HL-60 (cell line): ENCODE measurements at regions not wholly inside any gene's neighbourhood (a gene's known extent, or its start where the extent isn't known, plus 50 kb on each side); places are given as distances from the start of the nearest gene placed in this dataset.

Source experiments
- DNase-seq, 2 experiments: peaks; one replicate each; pipeline ENCODE4 v3.0.0-alpha.2; 2010 to 2020; ENCODE audit warnings: low read depth in 1 of 2, low spot score in 1 of 2
- H3K27ac ChIP-seq: fragments of 250-450 bp; sonication (Bioruptor Pico); replicated peaks from 2 replicates; pipeline ENCODE4 v1.5.1; 2020; ENCODE audit warnings: mild to moderate bottlenecking, moderate library complexity
- H3K27me3 ChIP-seq: fragments of 250-450 bp; sonication (Bioruptor Pico); 2 replicates; pipeline ENCODE4 v1.5.1; 2021; ENCODE audit warnings: mild to moderate bottlenecking, moderate library complexity; ENCODE audit not compliant: insufficient read depth, poor library complexity, severe bottlenecking
- H3K4me3 ChIP-seq: replicated peaks from 2 replicates; pipeline ENCODE4 v1.5.1; 2011; ENCODE audit warnings: mild to moderate bottlenecking, control low read depth, low read length; ENCODE audit not compliant: insufficient read depth
- GABPA ChIP-seq: IDR thresholded peaks from 2 replicates; pipeline ENCODE4 v1.6.1; 2012; ENCODE audit warnings: low read depth
- POLR2AphosphoS5 ChIP-seq: IDR thresholded peaks from 2 replicates; pipeline ENCODE4 v1.6.1; 2012; ENCODE audit warnings: low read depth
- SPI1 ChIP-seq: IDR thresholded peaks from 2 replicates; pipeline ENCODE4 v1.6.1; 2012; ENCODE audit warnings: low read depth, mild to moderate bottlenecking, borderline replicate concordance
- TF ChIP-seq, protein P1 (sequence below): IDR thresholded peaks from 2 replicates; pipeline ENCODE4 v1.6.1; 2012; ENCODE audit warnings: low read depth; ENCODE audit not compliant: insufficient replicate concordance
- TF ChIP-seq, protein P2 (sequence below): IDR thresholded peaks from one replicate; pipeline ENCODE4 v1.5.1; 2011; ENCODE audit warnings: low read length, control low read depth, inconsistent platforms; ENCODE audit not compliant: insufficient read depth

DNA sequence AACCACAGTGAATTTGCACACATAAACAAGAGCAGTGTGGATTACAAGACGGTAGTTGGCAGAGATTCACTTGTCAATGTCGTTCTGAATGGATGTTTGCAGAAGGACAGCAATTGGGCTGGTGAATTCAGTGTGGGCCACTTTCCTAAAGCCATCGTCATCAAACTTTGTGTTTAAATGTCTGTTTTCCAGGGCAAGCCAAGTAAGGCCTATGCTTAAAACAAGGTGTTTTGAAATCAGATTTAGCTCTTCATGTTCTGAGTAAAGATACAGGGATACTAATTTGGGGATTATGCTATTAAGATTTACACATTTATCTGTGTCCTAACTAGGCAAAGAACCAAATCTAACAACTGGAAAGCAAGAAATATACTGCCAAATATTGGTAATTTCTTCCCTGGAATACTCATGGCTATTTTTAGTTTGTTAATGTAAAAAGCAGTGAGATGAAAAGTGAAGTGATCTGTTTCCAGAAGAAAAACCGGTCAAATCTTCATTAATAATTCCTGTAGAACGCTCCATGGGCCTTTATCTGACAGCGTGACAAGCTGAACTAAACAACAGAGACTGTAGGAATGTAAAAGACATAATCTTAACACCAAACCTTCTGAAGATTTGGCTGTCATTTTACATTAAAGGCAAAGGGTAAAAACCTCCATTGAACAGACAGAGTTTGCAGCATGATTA lies 175.7 kb downstream of the ICOS start:
- TF ChIP-seq, protein P1, sequence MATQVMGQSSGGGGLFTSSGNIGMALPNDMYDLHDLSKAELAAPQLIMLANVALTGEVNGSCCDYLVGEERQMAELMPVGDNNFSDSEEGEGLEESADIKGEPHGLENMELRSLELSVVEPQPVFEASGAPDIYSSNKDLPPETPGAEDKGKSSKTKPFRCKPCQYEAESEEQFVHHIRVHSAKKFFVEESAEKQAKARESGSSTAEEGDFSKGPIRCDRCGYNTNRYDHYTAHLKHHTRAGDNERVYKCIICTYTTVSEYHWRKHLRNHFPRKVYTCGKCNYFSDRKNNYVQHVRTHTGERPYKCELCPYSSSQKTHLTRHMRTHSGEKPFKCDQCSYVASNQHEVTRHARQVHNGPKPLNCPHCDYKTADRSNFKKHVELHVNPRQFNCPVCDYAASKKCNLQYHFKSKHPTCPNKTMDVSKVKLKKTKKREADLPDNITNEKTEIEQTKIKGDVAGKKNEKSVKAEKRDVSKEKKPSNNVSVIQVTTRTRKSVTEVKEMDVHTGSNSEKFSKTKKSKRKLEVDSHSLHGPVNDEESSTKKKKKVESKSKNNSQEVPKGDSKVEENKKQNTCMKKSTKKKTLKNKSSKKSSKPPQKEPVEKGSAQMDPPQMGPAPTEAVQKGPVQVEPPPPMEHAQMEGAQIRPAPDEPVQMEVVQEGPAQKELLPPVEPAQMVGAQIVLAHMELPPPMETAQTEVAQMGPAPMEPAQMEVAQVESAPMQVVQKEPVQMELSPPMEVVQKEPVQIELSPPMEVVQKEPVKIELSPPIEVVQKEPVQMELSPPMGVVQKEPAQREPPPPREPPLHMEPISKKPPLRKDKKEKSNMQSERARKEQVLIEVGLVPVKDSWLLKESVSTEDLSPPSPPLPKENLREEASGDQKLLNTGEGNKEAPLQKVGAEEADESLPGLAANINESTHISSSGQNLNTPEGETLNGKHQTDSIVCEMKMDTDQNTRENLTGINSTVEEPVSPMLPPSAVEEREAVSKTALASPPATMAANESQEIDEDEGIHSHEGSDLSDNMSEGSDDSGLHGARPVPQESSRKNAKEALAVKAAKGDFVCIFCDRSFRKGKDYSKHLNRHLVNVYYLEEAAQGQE = no peak
- TF ChIP-seq SPI1 (no peak), GABPA (no peak), POLR2AphosphoS5 (no peak)
- TF ChIP-seq, protein P2, sequence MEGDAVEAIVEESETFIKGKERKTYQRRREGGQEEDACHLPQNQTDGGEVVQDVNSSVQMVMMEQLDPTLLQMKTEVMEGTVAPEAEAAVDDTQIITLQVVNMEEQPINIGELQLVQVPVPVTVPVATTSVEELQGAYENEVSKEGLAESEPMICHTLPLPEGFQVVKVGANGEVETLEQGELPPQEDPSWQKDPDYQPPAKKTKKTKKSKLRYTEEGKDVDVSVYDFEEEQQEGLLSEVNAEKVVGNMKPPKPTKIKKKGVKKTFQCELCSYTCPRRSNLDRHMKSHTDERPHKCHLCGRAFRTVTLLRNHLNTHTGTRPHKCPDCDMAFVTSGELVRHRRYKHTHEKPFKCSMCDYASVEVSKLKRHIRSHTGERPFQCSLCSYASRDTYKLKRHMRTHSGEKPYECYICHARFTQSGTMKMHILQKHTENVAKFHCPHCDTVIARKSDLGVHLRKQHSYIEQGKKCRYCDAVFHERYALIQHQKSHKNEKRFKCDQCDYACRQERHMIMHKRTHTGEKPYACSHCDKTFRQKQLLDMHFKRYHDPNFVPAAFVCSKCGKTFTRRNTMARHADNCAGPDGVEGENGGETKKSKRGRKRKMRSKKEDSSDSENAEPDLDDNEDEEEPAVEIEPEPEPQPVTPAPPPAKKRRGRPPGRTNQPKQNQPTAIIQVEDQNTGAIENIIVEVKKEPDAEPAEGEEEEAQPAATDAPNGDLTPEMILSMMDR = no peak
- Histone ChIP-seq H3K4me3 (no peak overlapping the region), H3K27ac (no peak overlapping the region), H3K27me3 (peaks cover 8% of the 10 kb centered on the region)
- no peak for DNase-seq

DNA sequence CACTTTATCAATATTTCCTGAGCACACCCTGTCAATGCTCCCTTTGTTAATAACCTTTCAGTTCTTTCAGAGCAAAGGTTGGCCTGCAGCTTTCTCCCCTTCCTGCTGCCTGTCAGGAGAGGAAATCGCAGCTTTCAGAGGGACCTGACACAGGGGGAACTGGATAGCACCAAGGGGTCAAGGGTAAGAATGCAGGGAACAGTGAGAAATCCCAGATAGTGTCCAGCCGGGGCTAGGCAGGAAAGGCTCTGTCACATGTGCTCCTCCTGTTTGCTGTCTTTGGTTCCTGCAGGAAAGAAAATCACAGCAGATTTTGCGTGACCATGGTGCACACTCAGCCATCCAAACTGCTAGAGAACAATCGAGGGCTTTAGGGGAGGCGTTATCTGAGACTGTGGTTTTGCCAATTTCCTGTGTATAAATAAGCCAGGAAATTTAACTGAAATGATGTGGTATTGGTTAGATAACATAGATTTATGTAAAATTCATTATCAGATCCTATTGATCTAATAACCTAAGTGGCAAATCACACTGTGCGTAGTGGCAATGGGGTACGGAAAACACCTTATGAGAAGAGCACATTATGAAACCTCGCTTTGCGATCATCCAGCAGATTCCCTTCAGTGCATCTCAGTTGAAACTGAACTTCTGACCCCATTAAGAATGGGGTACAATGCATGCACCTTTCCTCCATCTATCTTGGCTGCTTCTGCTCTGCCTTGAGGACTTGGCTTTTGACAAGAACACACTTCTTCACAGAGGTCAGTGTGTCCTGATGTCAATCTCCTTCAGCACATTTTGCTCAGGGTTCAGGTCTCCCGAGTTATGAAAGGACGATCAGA lies 178.0 kb downstream of the ICOS start:
- peaks cover 3% of the 10 kb centered on the region for H3K27me3 ChIP-seq
- H3K27ac ChIP-seq = no peak overlapping the region
- DNase-seq = no peak
- TF ChIP-seq, protein P2 = no peak
- TF ChIP-seq POLR2AphosphoS5 (no peak), GABPA (no peak), SPI1 (no peak)
- TF ChIP-seq, protein P1 = no peak
- H3K4me3 ChIP-seq = no peak overlapping the region

DNA sequence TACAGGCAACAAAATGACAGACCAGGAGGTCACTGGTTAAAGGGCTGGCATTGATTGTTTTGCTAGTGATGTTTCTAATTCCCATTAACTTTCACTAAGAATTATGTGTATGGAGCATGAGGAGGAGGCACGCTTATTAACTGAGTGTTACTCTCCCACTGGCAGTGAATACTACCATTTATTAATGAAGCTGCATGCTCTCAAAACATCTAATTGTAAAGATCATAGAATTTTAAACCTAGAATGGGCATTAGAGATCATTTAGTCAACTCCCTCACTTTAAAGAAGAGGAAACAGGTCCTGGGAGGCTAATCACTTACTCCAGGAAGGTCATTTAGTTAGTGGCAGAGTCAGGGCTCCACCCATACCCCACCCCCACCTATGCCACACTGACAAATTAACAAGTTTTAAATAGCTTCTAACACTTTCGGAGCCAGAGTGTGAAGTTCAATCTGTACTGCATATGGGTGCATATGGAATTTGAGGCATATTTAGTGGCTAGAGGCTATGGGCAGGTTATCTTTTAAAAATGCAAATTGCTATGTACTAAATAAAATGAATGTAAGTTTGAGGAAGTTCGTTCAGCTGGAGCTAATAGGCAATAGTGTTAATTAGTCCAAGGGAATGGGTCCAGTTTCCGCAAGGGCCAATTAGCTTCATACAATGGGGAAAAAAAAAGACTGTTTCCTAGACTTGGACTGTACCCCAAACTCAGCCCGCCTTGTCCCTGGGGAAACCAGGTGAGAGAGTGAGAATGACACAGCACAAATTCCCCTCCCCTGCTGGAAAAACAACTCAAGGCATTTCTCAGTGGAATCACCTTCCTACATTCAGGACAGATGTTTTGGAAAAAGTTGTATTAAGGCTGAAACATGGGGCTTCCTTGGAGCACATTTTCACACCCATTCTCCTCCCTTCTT lies 178.8 kb downstream of the ICOS start:
- Histone ChIP-seq H3K27ac (no peak overlapping the region), H3K4me3 (no peak overlapping the region), H3K27me3 (peaks cover 3% of the 10 kb centered on the region)
- TF ChIP-seq POLR2AphosphoS5 (no peak), SPI1 (no peak), GABPA (no peak)
- TF ChIP-seq, protein P1 = no peak
- TF ChIP-seq, protein P2 = no peak
- no peak for DNase-seq
